Erythroblast (primary cell): ENCODE measurements at regions not wholly inside any gene's neighbourhood (a gene's known extent, or its start where the extent isn't known, plus 50 kb on each side); places are given as distances from the start of the nearest gene placed in this dataset.

Experiments used
- GATA1 ChIP-seq: IDR thresholded peaks from 2 replicates; pipeline ENCODE4 v1.6.1; 2011; ENCODE audit warnings: low read depth, mild to moderate bottlenecking, control low read depth, low read length, moderate library complexity
- POLR2A ChIP-seq: IDR thresholded peaks from 2 replicates; pipeline ENCODE4 v1.6.1; 2011; ENCODE audit warnings: mild to moderate bottlenecking, low read length

DNA sequence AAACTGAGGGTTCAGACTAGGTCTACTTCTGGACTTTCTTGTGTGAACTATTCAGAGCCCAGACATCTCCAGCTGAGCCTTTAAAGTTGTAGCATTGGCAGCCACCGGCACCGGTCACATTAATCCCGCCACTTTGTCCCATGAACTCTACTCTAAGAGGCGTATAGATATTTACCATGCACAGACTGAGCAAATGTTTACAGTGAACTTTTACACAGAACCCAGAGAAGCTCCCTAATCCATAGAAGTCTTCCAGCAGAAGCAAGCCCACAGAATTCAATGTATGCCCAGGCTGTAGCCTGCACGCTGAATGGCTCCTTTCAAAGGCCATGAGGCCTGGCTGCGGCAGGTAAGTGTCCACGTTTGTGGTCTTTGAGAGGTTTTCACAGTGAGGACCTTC, 466.9 kb downstream of the ENC1 start:
- TF ChIP-seq POLR2A (no peak), GATA1 (no peak)
